ENCODE measurements at regions not wholly inside any gene's neighbourhood (a gene's known extent, or its start where the extent isn't known, plus 50 kb on each side); places are given as distances from the start of the nearest gene placed in this dataset.

GRCh38 chr10:6637053-6637452 is 57.0 kb upstream of the PRKCQ start:
- H3K36me3 ChIP-seq (ENCODE audit: insufficient read depth, low read length): no peaks in the 10 kb centered on the region
- no peaks in the 10 kb centered on the region for H3K9me3 ChIP-seq (ENCODE audit: insufficient read depth, low read depth, low read length)
- no peaks in the 10 kb centered on the region for H3K27me3 ChIP-seq (ENCODE audit: insufficient read depth, low read length)
- no peak overlapping the region for H3K9ac ChIP-seq (ENCODE audit: low read depth, low read length)
- no peak overlapping the region for H3K4me3 ChIP-seq (ENCODE audit: low read length)
- no peak overlapping the region for H3K27ac ChIP-seq (ENCODE audit: low read depth, low read length)
- 90% methylated on average over 4 of the region's 4 CpGs for WGBS
- H3K4me1 ChIP-seq (ENCODE audit: insufficient read depth, low read length): peaks cover 9% of the 10 kb centered on the region; the same call in 1 of the 2 replicates

DNA sequence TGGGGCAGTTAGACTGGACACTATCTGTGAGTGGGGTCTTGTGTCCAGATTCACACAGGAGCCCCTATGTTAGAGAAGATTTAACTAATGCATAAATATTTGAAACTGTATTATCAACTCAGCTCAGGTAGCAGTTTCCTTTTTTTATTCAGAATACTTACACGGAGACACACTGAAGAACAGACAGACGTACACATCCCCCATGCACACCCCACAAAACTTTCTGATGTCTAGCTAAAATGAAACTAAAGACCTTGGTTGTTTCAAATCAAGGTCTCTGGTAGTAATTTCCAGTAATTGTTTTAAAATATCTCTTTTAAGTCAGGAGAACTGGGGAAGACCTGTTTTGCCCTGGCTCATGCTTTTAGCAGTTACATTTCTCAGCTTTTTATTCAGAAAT is 55.7 kb upstream of the PRKCQ start:
- no peaks in the 10 kb centered on the region for H3K27me3 ChIP-seq (ENCODE audit: insufficient read depth, low read length)
- H3K36me3 ChIP-seq (ENCODE audit: insufficient read depth, low read length): no peaks in the 10 kb centered on the region
- no peak overlapping the region for H3K9ac ChIP-seq (ENCODE audit: low read depth, low read length)
- no peaks in the 10 kb centered on the region for H3K9me3 ChIP-seq (ENCODE audit: insufficient read depth, low read depth, low read length)
- H3K4me1 ChIP-seq (ENCODE audit: insufficient read depth, low read length): peaks cover 9% of the 10 kb centered on the region; the same call in 1 of the 2 replicates
- WGBS: 95% methylated on average over 2 of the region's 2 CpGs
- H3K4me3 ChIP-seq (ENCODE audit: low read length): no peak overlapping the region
- H3K27ac ChIP-seq (ENCODE audit: low read depth, low read length): no peak overlapping the region

Data from HUES64 (cell line).